Keratinocyte (primary cell): ENCODE measurements at regions not wholly inside any gene's neighbourhood (a gene's known extent, or its start where the extent isn't known, plus 50 kb on each side); places are given as distances from the start of the nearest gene placed in this dataset.

Experiments used
- DNase-seq: peaks from one replicate; pipeline ENCODE4 v3.0.0-alpha.2; 2011; ENCODE audit warnings: low read depth, missing footprints, low spot score
- FAIRE-seq: peaks from 2 replicates; lab custom pipeline; 2011; peaks lifted over from hg19 to GRCh38; lab: Jason Lieb, UNC
- H2AFZ ChIP-seq: 2 replicates; pipeline ENCODE4 v1.6.0; 2012; ENCODE audit warnings: low read length, control low read depth, inconsistent platforms; ENCODE audit not compliant: control insufficient read depth
- H3K27ac ChIP-seq: 2 replicates; pipeline ENCODE4 v1.5.1; 2011; ENCODE audit warnings: low read length; ENCODE audit not compliant: control insufficient read depth, insufficient read depth
- H3K27me3 ChIP-seq: 3 replicates; pipeline ENCODE4 v1.6.0; 2011; ENCODE audit warnings: low read length; ENCODE audit not compliant: control insufficient read depth, insufficient read depth; ENCODE audit errors: extremely low read depth
- H3K36me3 ChIP-seq, 2 experiments: 2 replicates in 1 of 2; 3 replicates in 1 of 2; pipeline ENCODE4 v1.5.1; 2011; ENCODE audit warnings: low read length in 2 of 2, mild to moderate bottlenecking in 1 of 2; ENCODE audit not compliant: control insufficient read depth in 2 of 2, insufficient read depth in 2 of 2; ENCODE audit errors: extremely low read depth in 1 of 2
- H3K4me1 ChIP-seq: 3 replicates; pipeline ENCODE4 v1.5.1; 2011; ENCODE audit warnings: low read length; ENCODE audit not compliant: control insufficient read depth, insufficient read depth; ENCODE audit errors: extremely low read depth
- H3K4me2 ChIP-seq: 3 replicates; pipeline ENCODE4 v1.6.0; 2011; ENCODE audit warnings: low read depth, low read length; ENCODE audit not compliant: control insufficient read depth, insufficient read depth; ENCODE audit errors: extremely low read depth
- H3K4me3 ChIP-seq, 3 experiments: fragments of 200-600 bp in 1 of 3; sonication (generic) in 1 of 3; 2 replicates in 2 of 3; 3 replicates in 1 of 3; pipeline ENCODE4 v1.5.1; 2011 to 2016; ENCODE audit warnings: low read length in 3 of 3, mild to moderate bottlenecking in 3 of 3, control low read depth in 2 of 3, inconsistent platforms in 1 of 3, low read depth in 1 of 3, mixed read lengths in 1 of 3, mixed run types in 1 of 3, moderate library complexity in 1 of 3; ENCODE audit not compliant: control insufficient read depth in 2 of 3, insufficient read depth in 2 of 3; ENCODE audit errors: extremely low read depth in 1 of 3
- H3K79me2 ChIP-seq: 2 replicates; pipeline ENCODE4 v1.6.0; 2012; ENCODE audit warnings: low read length; ENCODE audit not compliant: control insufficient read depth, insufficient read depth
- H3K9ac ChIP-seq: 3 replicates; pipeline ENCODE4 v1.6.0; 2011; ENCODE audit warnings: low read length; ENCODE audit not compliant: control insufficient read depth, insufficient read depth; ENCODE audit errors: extremely low read depth
- H3K9me1 ChIP-seq: 3 replicates; pipeline ENCODE4 v1.6.0; 2011; ENCODE audit warnings: low read length; ENCODE audit not compliant: control insufficient read depth, insufficient read depth; ENCODE audit errors: extremely low read depth
- H3K9me3 ChIP-seq: 2 replicates; pipeline ENCODE4 v1.5.1; 2012; ENCODE audit warnings: low read depth, low read length; ENCODE audit not compliant: control insufficient read depth
- H4K20me1 ChIP-seq: 3 replicates; pipeline ENCODE4 v1.6.0; 2011; ENCODE audit warnings: low read length; ENCODE audit not compliant: control insufficient read depth, insufficient read depth; ENCODE audit errors: extremely low read depth
- CTCF ChIP-seq, 3 experiments: IDR thresholded peaks in 1 of 3; conservative IDR thresholded peaks in 1 of 3; optimal IDR thresholded peaks in 1 of 3; 2 replicates in 2 of 3; 3 replicates in 1 of 3; pipeline versions ENCODE3 to v1.5.1; 2011; ENCODE audit warnings: low read length in 3 of 3, mild to moderate bottlenecking in 3 of 3, moderate library complexity in 2 of 3, control low read depth in 1 of 3, inconsistent platforms in 1 of 3; ENCODE audit not compliant: insufficient read depth in 2 of 3; ENCODE audit errors: extremely low read depth in 1 of 3
- EZH2 ChIP-seq: IDR thresholded peaks from one replicate; pipeline ENCODE4 v1.6.1; 2012; ENCODE audit warnings: inconsistent platforms, mild to moderate bottlenecking, low read length, moderate library complexity
- dilution Hi-C: fragments of 300-500 bp; cut with MboI; formaldehyde crosslinking; loops from one replicate; pipeline ENCODE4 v1.7.0; 2020; ENCODE audit warnings: low sequenced_read_pairs; ENCODE audit not compliant: extremely low pct_ligation_motif_present

- no peaks in the 10 kb centered on the region for H3K9me3 ChIP-seq
- no peaks in the 10 kb centered on the region for H3K36me3 ChIP-seq
- no peak overlapping the region for H2AFZ ChIP-seq
- no peak for TF ChIP-seq EZH2
- TF ChIP-seq CTCF (optimal IDR thresholded peaks at IDR 0.05 in 1 of 3, IDR thresholded peaks at IDR 0.05 in 1 of 3, conservative IDR thresholded peaks at IDR 0.05 in 1 of 3; ENCODE audit: extremely low read depth in 1 of 3, insufficient read depth in 2 of 3, low read length in 3 of 3): no peak
- H3K27me3 ChIP-seq: no peaks in the 10 kb centered on the region
- no peak overlapping the region for H3K27ac ChIP-seq
- no peak overlapping the region for H3K4me2 ChIP-seq
- no peaks in the 10 kb centered on the region for H3K4me1 ChIP-seq
- dilution Hi-C loops: no loop called here
- H3K9ac ChIP-seq: no peak overlapping the region
- DNase-seq: no peak
- no peaks in the 10 kb centered on the region for H3K9me1 ChIP-seq
- H3K4me3 ChIP-seq: no peak overlapping the region
- H3K79me2 ChIP-seq: no peaks in the 10 kb centered on the region
- no peaks in the 10 kb centered on the region for H4K20me1 ChIP-seq
- no peak for FAIRE-seq
Observed at GRCh38 chr17:33756021-33756420, 462.9 kb upstream of the ASIC2 start.

- Histone ChIP-seq H3K9me1 (no peaks in the 10 kb centered on the region), H3K27ac (no peak overlapping the region), H3K4me1 (no peaks in the 10 kb centered on the region), H3K79me2 (no peaks in the 10 kb centered on the region), H3K27me3 (no peaks in the 10 kb centered on the region), H3K36me3 (no peaks in the 10 kb centered on the region), H3K4me2 (no peak overlapping the region), H3K4me3 (no peak overlapping the region), H4K20me1 (no peaks in the 10 kb centered on the region), H3K9me3 (no peaks in the 10 kb centered on the region), H2AFZ (no peak overlapping the region), H3K9ac (no peak overlapping the region)
- dilution Hi-C loops: no loop called here
- TF ChIP-seq EZH2: no peak
- no peak for TF ChIP-seq CTCF (optimal IDR thresholded peaks at IDR 0.05 in 1 of 3, IDR thresholded peaks at IDR 0.05 in 1 of 3, conservative IDR thresholded peaks at IDR 0.05 in 1 of 3; ENCODE audit: extremely low read depth in 1 of 3, insufficient read depth in 2 of 3, low read length in 3 of 3)
- DNase-seq: no peak
- FAIRE-seq: no peak
Observed at GRCh38 chr17:33765871-33766270, 472.8 kb upstream of the ASIC2 start.
